GM12875 (cell line): ENCODE measurements at regions not wholly inside any gene's neighbourhood (a gene's known extent, or its start where the extent isn't known, plus 50 kb on each side); places are given as distances from the start of the nearest gene placed in this dataset.

Experiments
- H3K4me3 ChIP-seq: one replicate; pipeline ENCODE4 v1.5.1; 2011; ENCODE audit warnings: low read depth, low read length, control low read depth
- TF ChIP-seq, protein P1 (sequence below): IDR thresholded peaks from 2 replicates; pipeline ENCODE4 v1.5.1; 2011; ENCODE audit warnings: low read depth, mild to moderate bottlenecking, control low read depth, inconsistent platforms, low read length, moderate library complexity, borderline replicate concordance; ENCODE audit not compliant: insufficient read depth

DNA sequence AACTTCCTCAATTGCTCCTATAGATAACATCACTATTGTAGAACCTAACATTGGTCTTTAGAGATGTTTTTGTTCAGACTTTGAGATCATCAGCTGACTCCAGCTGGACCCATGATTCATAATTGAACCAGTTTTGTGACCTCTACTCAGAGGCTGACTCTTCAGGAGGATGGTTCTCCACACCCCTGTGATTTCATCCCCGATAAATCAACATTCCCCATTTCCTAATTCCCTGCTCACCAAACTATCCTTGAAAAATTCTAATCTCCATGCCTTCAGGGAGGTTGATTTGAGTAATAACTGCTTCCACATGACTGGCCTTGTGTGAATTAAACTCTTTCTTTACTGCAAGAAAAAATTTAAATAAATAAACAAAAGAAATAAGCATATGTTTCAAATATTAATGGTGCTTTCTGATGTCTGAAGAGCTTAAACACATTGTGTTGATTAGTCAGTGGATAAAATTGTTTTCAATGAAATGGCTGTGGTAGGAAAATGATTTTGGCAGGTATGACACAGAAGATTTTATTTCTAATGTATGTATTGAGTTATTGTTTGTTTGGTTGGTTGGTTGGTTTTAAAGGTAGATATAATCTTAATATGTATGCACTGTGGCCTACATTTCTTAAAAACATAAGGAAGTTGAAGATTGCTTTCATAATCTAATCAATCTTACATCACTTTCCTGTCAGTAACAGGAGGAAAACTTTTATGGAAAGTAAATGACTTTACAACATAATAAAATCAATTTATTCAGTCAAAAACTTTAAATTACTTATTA lies 427.9 kb upstream of the CCDC179 start:
- TF ChIP-seq, protein P1, sequence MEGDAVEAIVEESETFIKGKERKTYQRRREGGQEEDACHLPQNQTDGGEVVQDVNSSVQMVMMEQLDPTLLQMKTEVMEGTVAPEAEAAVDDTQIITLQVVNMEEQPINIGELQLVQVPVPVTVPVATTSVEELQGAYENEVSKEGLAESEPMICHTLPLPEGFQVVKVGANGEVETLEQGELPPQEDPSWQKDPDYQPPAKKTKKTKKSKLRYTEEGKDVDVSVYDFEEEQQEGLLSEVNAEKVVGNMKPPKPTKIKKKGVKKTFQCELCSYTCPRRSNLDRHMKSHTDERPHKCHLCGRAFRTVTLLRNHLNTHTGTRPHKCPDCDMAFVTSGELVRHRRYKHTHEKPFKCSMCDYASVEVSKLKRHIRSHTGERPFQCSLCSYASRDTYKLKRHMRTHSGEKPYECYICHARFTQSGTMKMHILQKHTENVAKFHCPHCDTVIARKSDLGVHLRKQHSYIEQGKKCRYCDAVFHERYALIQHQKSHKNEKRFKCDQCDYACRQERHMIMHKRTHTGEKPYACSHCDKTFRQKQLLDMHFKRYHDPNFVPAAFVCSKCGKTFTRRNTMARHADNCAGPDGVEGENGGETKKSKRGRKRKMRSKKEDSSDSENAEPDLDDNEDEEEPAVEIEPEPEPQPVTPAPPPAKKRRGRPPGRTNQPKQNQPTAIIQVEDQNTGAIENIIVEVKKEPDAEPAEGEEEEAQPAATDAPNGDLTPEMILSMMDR, result no peak
- H3K4me3 ChIP-seq, result no peak overlapping the region

DNA sequence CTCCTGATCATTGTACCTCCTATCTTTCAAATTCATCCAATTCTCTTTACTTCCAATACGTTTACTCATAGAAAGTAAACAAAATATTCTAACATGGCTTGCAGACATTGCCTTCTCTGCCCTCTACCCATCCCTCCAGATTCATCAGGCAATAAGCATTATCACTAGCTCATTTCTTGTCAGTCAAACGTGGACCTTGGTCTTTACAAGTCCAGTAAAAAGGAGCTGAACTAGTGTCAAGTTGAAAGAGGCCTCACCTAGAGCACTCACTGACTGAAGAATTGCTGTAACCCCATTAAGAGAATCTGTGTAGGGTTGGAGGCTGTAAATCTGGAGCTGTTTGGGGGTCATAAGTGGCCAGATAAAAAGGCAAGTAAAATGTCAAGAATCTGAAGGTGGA lies 435.0 kb upstream of the CCDC179 start:
- TF ChIP-seq, protein P1, result no peak
- H3K4me3 ChIP-seq, result no peak overlapping the region

DNA sequence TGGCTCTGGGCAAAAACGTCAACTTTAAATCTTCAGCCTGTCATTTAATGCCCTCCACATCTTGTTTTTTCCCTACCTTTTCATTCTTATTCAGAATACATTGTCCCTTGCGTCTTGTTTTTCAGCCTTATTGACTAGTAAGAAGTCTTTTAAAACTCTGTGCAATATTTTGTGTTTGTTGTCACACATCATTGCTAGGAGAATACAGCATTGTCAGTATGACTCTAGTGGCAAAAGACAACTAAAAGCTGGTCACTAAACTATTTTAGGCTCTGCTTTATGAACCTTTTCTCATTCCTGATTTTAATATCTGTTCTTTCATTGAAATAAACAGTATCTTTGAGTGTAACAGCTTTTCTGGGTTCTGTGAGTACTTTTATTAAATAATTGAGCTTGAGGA lies 447.8 kb upstream of the CCDC179 start:
- H3K4me3 ChIP-seq, result no peak overlapping the region
- TF ChIP-seq, protein P1, result no peak

DNA sequence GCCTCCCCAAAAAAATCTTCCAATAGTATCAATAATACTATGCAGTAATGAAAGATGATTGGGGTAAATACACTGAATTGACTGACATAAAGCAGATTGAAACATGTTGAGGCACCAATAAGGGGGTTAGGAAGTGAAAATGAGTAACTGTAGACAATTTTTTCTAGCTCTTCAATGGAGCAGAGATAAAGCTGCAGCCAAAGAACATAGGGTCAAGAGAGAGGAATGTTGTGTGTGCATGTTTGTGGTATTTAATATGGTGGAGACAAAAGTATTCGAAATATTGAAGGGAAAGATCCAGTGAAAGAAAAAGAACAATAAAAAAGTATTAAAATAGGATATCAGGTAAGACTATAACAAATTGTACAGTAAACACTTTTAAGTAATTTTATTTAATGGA lies 450.0 kb upstream of the CCDC179 start:
- TF ChIP-seq, protein P1, result no peak
- H3K4me3 ChIP-seq, result no peak overlapping the region

DNA sequence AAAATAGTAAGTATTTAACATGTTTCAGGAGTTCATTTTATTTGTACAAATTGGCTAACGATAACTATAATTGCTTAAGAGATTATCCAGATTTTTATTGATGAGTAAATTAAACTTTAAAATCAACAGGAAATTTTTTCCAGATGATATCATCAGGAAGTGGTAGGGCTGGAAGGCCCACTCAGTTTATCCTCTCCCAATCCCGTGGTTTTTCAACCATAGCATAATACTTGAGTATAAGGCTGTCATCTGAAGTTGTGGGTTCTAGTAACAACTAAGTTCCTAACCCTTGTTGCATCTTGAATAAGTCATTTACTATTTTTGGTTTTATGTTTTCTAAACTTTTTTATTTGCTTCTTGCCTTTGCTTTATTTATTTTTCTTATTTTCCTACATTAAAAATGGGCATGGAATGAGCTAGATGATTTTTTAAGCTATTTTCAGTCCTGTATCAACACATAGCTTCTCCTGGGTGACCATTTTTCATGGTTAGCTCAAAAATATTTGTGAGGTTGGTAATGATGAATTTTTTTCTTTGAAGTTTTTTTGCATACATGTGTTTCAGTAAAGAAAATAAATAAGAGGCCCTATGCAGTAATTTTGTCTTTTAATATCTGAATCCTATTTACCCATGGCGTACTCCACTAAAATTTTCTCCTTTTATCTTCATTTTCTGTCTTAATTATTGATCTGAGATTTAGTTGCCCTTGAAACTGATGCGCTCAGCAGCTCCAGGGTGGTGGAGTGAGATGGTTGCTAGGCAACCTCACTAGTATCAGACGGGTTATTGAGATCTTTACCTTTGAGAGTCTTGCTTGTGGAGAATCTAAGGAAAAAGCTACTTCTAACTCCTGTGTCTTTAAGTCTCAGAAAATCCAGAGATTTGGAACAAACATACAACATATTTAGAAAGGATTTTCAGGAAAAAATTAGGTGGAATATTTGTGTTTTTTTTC lies 452.0 kb upstream of the CCDC179 start:
- TF ChIP-seq, protein P1, result no peak
- no peak overlapping the region for H3K4me3 ChIP-seq

DNA sequence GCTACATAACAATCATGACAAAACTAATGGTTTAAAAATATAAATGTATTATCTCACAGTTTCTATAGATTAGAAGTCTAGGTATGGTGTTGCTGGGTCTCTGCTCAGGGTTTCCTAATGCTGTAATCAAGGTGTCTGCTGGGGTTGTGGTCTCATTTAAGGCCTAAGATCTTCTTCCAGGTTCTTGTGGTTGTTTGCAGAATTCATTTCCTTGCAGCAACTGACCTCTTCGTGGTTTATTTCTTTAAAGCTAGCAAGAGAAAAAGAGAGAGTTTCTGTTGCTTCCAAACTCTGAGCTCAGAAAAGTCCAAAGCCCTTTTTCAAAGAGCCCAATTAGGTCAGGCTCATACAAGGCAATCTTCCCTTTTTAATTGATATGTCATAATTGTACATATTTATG lies 452.7 kb upstream of the CCDC179 start:
- TF ChIP-seq, protein P1, result no peak
- no peak overlapping the region for H3K4me3 ChIP-seq
